Astrocyte of the cerebellum (primary cell): ENCODE measurements at regions not wholly inside any gene's neighbourhood (a gene's known extent, or its start where the extent isn't known, plus 50 kb on each side); places are given as distances from the start of the nearest gene placed in this dataset.

Experiments used
- DNase-seq: peaks from one replicate; pipeline ENCODE4 v3.0.0-alpha.2; 2011; ENCODE audit warnings: low read depth
- H3K4me3 ChIP-seq: 2 replicates; pipeline ENCODE4 v1.5.1; 2011; ENCODE audit warnings: mild to moderate bottlenecking, low read depth, low read length, moderate library complexity
- CTCF ChIP-seq: IDR thresholded peaks from 2 replicates; pipeline ENCODE4 v1.5.1; 2012; ENCODE audit warnings: low read length, low read depth, moderate library complexity, mild to moderate bottlenecking; ENCODE audit errors: missing control alignments
- in situ Hi-C: cut with HindIII; loops from 2 replicates; pipeline ENCODE4 v1.10.0; 2017; ENCODE audit warnings: low sequenced_read_pairs

- no peak for TF ChIP-seq CTCF
- H3K4me3 ChIP-seq: no peak overlapping the region
- DNase-seq: no peak
- in situ Hi-C loops: no loop called here
Measured at GRCh38 chr10:117925369-117925768, 121.4 kb downstream of the RAB11FIP2 start.

- in situ Hi-C loops: no loop called here
- DNase-seq: no peak
- no peak for TF ChIP-seq CTCF
- no peak overlapping the region for H3K4me3 ChIP-seq
Measured at GRCh38 chr10:117926491-117926890, 120.2 kb downstream of the RAB11FIP2 start.

GRCh38 chr10:117927332-117927731 is 119.4 kb downstream of the RAB11FIP2 start:
- in situ Hi-C loops: no loop called here
- no peak for DNase-seq
- no peak for TF ChIP-seq CTCF

GRCh38 chr10:117927871-117928270 is 118.9 kb downstream of the RAB11FIP2 start:
- no peak for TF ChIP-seq CTCF
- in situ Hi-C loops: no loop called here

More at GRCh38 chr10:117927332-117927731, 119.4 kb downstream of the RAB11FIP2 start:
- no peak overlapping the region for H3K4me3 ChIP-seq

GRCh38 chr10:117928281-117928680 is 118.5 kb downstream of the RAB11FIP2 start:
- in situ Hi-C loops: no loop called here
- H3K4me3 ChIP-seq: no peak overlapping the region
- TF ChIP-seq CTCF: no peak
- no peak for DNase-seq

More at GRCh38 chr10:117927871-117928270, 118.9 kb downstream of the RAB11FIP2 start:
- H3K4me3 ChIP-seq: no peak overlapping the region
- DNase-seq: no peak

GRCh38 chr10:117928741-117929140 is 118.0 kb downstream of the RAB11FIP2 start:
- in situ Hi-C loops: no loop called here
- DNase-seq: no peak
- TF ChIP-seq CTCF: no peak
- no peak overlapping the region for H3K4me3 ChIP-seq
